Glutamatergic neuron (in vitro differentiated cells): ENCODE measurements at regions not wholly inside any gene's neighbourhood (a gene's known extent, or its start where the extent isn't known, plus 50 kb on each side); places are given as distances from the start of the nearest gene placed in this dataset.

Experiments
- DNase-seq: peaks from one replicate; pipeline ENCODE4 v3.0.0; 2022
- H3K27ac Mint-ChIP-seq: one replicate; pipeline ENCODE4 v1.8.0; 2020; ENCODE audit warnings: mild to moderate bottlenecking, mixed read lengths, inconsistent platforms; ENCODE audit not compliant: unreplicated experiment
- H3K27me3 Mint-ChIP-seq: one replicate; pipeline ENCODE4 v1.8.0; 2020; ENCODE audit warnings: mild to moderate bottlenecking, moderate library complexity, mixed read lengths, inconsistent platforms; ENCODE audit not compliant: unreplicated experiment
- H3K36me3 Mint-ChIP-seq: one replicate; pipeline ENCODE4 v1.8.0; 2020; ENCODE audit warnings: mild to moderate bottlenecking, mixed read lengths, inconsistent platforms; ENCODE audit not compliant: unreplicated experiment
- H3K4me1 Mint-ChIP-seq: one replicate; pipeline ENCODE4 v1.8.0; 2020; ENCODE audit warnings: mild to moderate bottlenecking, low read depth, mixed read lengths, inconsistent platforms; ENCODE audit not compliant: unreplicated experiment
- H3K4me3 Mint-ChIP-seq: one replicate; pipeline ENCODE4 v1.8.0; 2020; ENCODE audit warnings: mild to moderate bottlenecking, mixed read lengths, inconsistent platforms; ENCODE audit not compliant: unreplicated experiment
- H3K9me3 Mint-ChIP-seq: one replicate; pipeline ENCODE4 v1.8.0; 2020; ENCODE audit warnings: mild to moderate bottlenecking, moderate library complexity, mixed read lengths, inconsistent platforms; ENCODE audit not compliant: unreplicated experiment
- TF ChIP-seq, protein P1 (sequence below): fragments of 200-600 bp; sonication (generic); IDR thresholded peaks from one replicate; pipeline ENCODE4 v1.5.0; 2021; ENCODE audit not compliant: partially characterized antibody, unreplicated experiment

DNA sequence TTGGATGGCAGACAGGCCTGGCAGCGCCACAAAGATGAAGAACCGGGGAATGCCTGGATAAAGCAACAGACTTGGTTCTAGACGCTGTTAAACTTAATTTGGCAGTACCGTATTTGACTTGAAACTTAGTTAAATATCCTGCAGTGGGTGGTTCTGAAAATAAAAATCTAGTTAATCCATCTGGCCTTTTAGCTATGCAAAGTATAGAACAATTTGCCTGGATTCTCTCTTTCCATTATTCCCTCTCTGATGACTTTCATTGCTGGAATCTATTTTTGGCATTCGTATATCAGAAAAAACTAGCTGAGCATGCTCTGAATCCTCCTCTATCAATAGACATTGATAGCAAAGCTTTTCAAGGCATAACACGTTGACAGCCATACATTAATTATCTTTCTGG is 203.6 kb downstream of the MACC1 start:
- TF ChIP-seq, protein P1, sequence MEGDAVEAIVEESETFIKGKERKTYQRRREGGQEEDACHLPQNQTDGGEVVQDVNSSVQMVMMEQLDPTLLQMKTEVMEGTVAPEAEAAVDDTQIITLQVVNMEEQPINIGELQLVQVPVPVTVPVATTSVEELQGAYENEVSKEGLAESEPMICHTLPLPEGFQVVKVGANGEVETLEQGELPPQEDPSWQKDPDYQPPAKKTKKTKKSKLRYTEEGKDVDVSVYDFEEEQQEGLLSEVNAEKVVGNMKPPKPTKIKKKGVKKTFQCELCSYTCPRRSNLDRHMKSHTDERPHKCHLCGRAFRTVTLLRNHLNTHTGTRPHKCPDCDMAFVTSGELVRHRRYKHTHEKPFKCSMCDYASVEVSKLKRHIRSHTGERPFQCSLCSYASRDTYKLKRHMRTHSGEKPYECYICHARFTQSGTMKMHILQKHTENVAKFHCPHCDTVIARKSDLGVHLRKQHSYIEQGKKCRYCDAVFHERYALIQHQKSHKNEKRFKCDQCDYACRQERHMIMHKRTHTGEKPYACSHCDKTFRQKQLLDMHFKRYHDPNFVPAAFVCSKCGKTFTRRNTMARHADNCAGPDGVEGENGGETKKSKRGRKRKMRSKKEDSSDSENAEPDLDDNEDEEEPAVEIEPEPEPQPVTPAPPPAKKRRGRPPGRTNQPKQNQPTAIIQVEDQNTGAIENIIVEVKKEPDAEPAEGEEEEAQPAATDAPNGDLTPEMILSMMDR: no peak
- H3K27ac Mint-ChIP-seq: no peak overlapping the region
- DNase-seq: no peak

DNA sequence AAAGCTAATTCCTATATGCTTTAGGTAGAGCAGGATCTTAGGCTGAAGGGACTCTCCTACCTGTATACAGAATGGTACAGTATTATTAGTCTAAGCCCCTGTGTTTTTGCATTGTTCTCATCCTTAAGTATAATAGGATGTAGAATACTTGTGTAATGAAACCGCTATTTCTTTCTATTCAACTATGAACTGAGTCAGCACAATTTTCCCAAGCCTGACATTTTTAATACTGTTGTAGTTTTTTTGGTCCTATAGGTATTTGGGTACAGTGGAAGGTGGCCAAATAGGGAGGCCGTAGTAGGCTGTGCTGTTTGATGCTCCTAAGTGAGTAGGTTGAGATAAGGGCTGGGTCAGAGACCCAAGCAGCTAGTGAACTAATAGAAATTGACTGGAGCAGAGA is 205.1 kb downstream of the MACC1 start:
- no peak overlapping the region for H3K27ac Mint-ChIP-seq
- H3K4me3 Mint-ChIP-seq: no peak overlapping the region
- no peaks in the 10 kb centered on the region for H3K36me3 Mint-ChIP-seq
- H3K27me3 Mint-ChIP-seq: peaks cover 2% of the 10 kb centered on the region
- DNase-seq: no peak
- TF ChIP-seq, protein P1: no peak
- no peaks in the 10 kb centered on the region for H3K9me3 Mint-ChIP-seq
- H3K4me1 Mint-ChIP-seq: no peaks in the 10 kb centered on the region

More for the DNA sequence above, 203.6 kb downstream of the MACC1 start:
- Mint-ChIP-seq H3K4me3 (no peak overlapping the region), H3K36me3 (no peaks in the 10 kb centered on the region), H3K27me3 (peaks cover 2% of the 10 kb centered on the region), H3K9me3 (no peaks in the 10 kb centered on the region), H3K4me1 (no peaks in the 10 kb centered on the region)

DNA sequence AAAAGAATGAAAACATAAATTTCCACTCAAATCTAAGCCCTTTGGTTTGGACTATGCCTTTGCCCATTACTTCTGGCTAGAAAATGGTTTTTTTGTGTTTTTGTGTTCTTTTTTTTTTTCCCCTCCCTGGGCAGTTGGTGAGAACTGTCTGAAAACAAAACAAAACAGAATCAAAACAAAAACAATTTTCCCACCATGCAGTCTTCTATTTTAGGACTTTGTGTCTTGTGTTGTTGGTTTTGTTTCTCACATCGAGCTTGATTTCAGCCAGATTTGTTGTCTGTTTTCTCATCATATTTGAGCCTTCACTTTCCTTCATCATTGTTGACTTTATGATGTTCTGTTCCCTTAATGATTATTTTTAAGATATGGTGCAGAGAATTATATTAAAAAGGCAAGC is 206.3 kb downstream of the MACC1 start:
- H3K27ac Mint-ChIP-seq: no peak overlapping the region
- no peaks in the 10 kb centered on the region for H3K4me1 Mint-ChIP-seq
- no peaks in the 10 kb centered on the region for H3K36me3 Mint-ChIP-seq
- TF ChIP-seq, protein P1: no peak
- DNase-seq: no peak
- no peak overlapping the region for H3K4me3 Mint-ChIP-seq
- no peaks in the 10 kb centered on the region for H3K9me3 Mint-ChIP-seq
- H3K27me3 Mint-ChIP-seq: peaks cover 2% of the 10 kb centered on the region

DNA sequence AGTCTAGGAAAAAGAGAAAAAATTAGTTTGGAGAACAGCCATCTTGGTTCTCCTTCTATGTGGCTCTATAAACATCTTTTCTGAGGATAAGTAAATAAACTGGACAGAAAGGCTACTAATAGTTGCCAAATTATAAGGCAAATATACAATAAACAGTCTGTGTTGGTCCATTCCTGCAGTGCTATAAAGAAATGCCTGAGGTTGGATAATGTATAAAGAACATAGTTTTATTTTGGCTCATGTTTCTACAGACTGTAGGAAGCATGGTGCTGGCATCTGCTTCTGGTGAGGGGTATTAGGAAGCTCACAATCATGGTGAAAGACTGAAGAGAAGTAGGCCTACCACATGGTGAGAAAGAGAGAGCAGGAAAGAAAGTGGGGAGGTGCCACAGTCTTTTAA is 209.7 kb downstream of the MACC1 start:
- Mint-ChIP-seq H3K4me1 (no peaks in the 10 kb centered on the region), H3K4me3 (no peak overlapping the region), H3K9me3 (no peaks in the 10 kb centered on the region), H3K36me3 (no peaks in the 10 kb centered on the region), H3K27me3 (peaks cover 2% of the 10 kb centered on the region), H3K27ac (no peak overlapping the region)
- TF ChIP-seq, protein P1: no peak
- DNase-seq: no peak

DNA sequence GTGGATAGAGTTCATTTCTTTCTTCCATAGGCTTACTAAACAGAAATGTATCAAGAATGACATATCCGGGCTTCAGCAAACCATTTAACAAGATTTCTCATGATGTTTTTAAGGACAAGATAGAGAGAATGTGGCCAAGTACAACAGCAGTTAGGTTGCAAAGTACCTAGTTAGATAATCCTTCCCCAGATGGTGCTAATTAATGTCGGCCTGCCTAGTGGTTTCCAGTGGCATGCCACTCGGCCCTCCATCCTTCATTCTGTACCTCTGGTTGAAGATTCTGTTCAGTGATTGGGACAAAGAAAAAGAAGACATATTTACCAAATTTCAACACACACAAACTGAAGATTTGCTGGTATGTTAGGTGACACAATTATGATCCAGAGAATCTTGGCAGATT is 212.1 kb downstream of the MACC1 start:
- TF ChIP-seq, protein P1: no peak
- Mint-ChIP-seq H3K4me1 (no peaks in the 10 kb centered on the region), H3K27me3 (peaks cover 2% of the 10 kb centered on the region), H3K4me3 (no peak overlapping the region), H3K36me3 (no peaks in the 10 kb centered on the region), H3K9me3 (no peaks in the 10 kb centered on the region), H3K27ac (no peak overlapping the region)
- no peak for DNase-seq
